T-cell (primary cell): ENCODE measurements at regions not wholly inside any gene's neighbourhood (a gene's known extent, or its start where the extent isn't known, plus 50 kb on each side); places are given as distances from the start of the nearest gene placed in this dataset.
A peak's percentile ranks its signal among the peaks of the same experiment; 100 is the strongest.

Source experiments
- ATAC-seq, 4 experiments: fragments of 200-7000 bp in 3 of 4; fragments of 150-1000 bp in 1 of 4; cut with Tn5 transposase; replicated peaks in 1 of 4; 1 replicate in 3 of 4; 2 replicates in 1 of 4; pipeline ENCODE4 v1.10.0; 2021; ENCODE audit warnings: moderate library complexity in 3 of 4, mild to moderate bottlenecking in 2 of 4, moderate number of reproducible peaks in 1 of 4
- CTCF ChIA-PET, 2 donors: fragments of 300-600 bp; sonication (Branson Sonifier 250); formaldehyde crosslinking; loops; one replicate each; lab custom pipeline; 2022; ENCODE audit warnings: antibody characterized with exemption in 2 of 2; lab: Charles Lee
- POLR2A ChIA-PET, 2 donors: fragments of 300-600 bp; sonication (Branson Sonifier 250); formaldehyde crosslinking; loops; one replicate each; lab custom pipeline; 2022; ENCODE audit warnings: antibody characterized with exemption in 2 of 2; lab: Charles Lee
- DNase-seq, 35 experiments: peaks; one replicate each; pipeline versions ENCODE4 v3.0.0 to v3.0.0-alpha.2; 2013 to 2023
- H3K27ac ChIP-seq: one replicate; pipeline ENCODE4 v1.5.1; 2013; ENCODE audit warnings: low read length
- H3K27me3 ChIP-seq, 2 experiments: replicated peaks in 1 of 2; 1 replicate in 1 of 2; 2 replicates in 1 of 2; pipeline versions ENCODE4 v1.6.1 to v1.7.0; 2013; ENCODE audit warnings: low read length in 1 of 2, mixed read lengths in 1 of 2; ENCODE audit not compliant: control insufficient read depth in 2 of 2, insufficient read depth in 2 of 2; ENCODE audit errors: extremely low read depth in 1 of 2
- H3K36me3 ChIP-seq, 2 donors: 1 replicate in 1 of 2; 2 replicates in 1 of 2; pipeline versions ENCODE4 v1.6.1 to v1.7.0; 2013; ENCODE audit warnings: low read length in 1 of 2; ENCODE audit not compliant: control insufficient read depth in 2 of 2, insufficient read depth in 1 of 2; ENCODE audit errors: extremely low read depth in 1 of 2
- H3K4me1 ChIP-seq, 2 experiments: 1 replicate in 1 of 2; 2 replicates in 1 of 2; pipeline versions ENCODE4 v1.6.1 to v1.7.0; 2013; ENCODE audit warnings: low read length in 2 of 2, mixed read lengths in 1 of 2; ENCODE audit not compliant: insufficient read depth in 2 of 2, control insufficient read depth in 1 of 2; ENCODE audit errors: extremely low read depth in 1 of 2
- H3K4me3 ChIP-seq, 2 donors: 1 replicate in 1 of 2; 2 replicates in 1 of 2; pipeline versions ENCODE4 v1.5.1 to v1.7.0; 2013; ENCODE audit warnings: mild to moderate bottlenecking in 2 of 2, low read length in 1 of 2, moderate library complexity in 1 of 2; ENCODE audit not compliant: control insufficient read depth in 1 of 2; ENCODE audit errors: extremely low read depth in 1 of 2
- H3K9me3 ChIP-seq: 2 replicates; pipeline ENCODE4 v1.7.0; 2013
- H3K27ac Mint-ChIP-seq, 2 donors: one replicate each; pipeline ENCODE4 v1.8.0; 2020 to 2021; ENCODE audit warnings: mild to moderate bottlenecking in 2 of 2, mixed read lengths in 2 of 2
- H3K27me3 Mint-ChIP-seq, 2 donors: one replicate each; pipeline ENCODE4 v1.8.0; 2021 to 2022; ENCODE audit warnings: mixed read lengths in 2 of 2
- H3K36me3 Mint-ChIP-seq: one replicate; pipeline ENCODE4 v1.8.0; 2021; ENCODE audit warnings: mixed read lengths
- H3K4me1 Mint-ChIP-seq, 3 donors: one replicate each; pipeline ENCODE4 v1.8.0; 2020 to 2022; ENCODE audit warnings: mixed read lengths in 3 of 3, mild to moderate bottlenecking in 1 of 3
- H3K4me3 Mint-ChIP-seq, 3 donors: one replicate each; pipeline ENCODE4 v1.8.0; 2020 to 2022; ENCODE audit warnings: mild to moderate bottlenecking in 3 of 3, mixed read lengths in 3 of 3, moderate library complexity in 3 of 3
- H3K9me3 Mint-ChIP-seq, 3 donors: one replicate each; pipeline ENCODE4 v1.8.0; 2020 to 2022; ENCODE audit warnings: mixed read lengths in 3 of 3
- WGBS: methylation state at CpG from one replicate; pipeline ENCODE4 v1.1.5; 2013; ENCODE audit warnings: missing lambda C conversion rate; ENCODE audit not compliant: insufficient coverage; 5-methylcytosine and 5-hydroxymethylcytosine counted together

DNA sequence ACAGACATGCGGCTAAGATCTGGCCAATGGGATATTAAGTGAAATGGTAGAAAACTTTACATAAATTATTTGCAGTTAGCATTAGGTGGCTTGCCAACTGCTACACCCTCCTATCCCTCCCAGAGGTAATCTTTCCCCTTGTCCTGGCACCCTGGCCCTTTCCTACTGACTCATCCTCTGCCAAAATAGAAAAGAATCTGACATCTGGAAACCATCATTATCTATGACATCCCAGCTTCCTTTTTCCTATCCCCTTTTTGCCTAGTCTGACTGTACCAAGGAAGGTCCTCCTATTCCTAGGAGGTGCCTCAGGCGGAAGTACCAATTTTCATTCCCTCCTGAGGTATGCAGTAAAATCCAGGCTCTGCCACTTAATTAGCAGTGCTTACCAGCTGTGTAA lies 163.6 kb upstream of the KLF3 start:
- no peak for DNase-seq
- no peak for ATAC-seq
- Histone ChIP-seq H3K27me3 (no peaks in the 10 kb centered on the region), H3K36me3 (no peaks in the 10 kb centered on the region), H3K4me1 (peaks cover 0 to 2% of the 10 kb centered on the region in 2 experiments), H3K4me3 (no peak overlapping the region), H3K27ac (no peak overlapping the region), H3K9me3 (no peaks in the 10 kb centered on the region)
- ChIA-PET POLR2A (interaction anchor here in 1 of 2 donors (0.7 kb wide), 1 partner anchor 16 kb away, joined by 4 read pairs; no protein-coding TSS in a partner anchor), CTCF (no interaction called here)
- WGBS = 100% methylated on average over 1 of the region's 2 CpGs
- Mint-ChIP-seq H3K36me3 (no peaks in the 10 kb centered on the region), H3K4me3 (no peak overlapping the region), H3K4me1 (peaks cover 17 to 24% (median 18%) of the 10 kb centered on the region in 3 donors), H3K27me3 (no peaks in the 10 kb centered on the region), H3K27ac (no peak overlapping the region), H3K9me3 (no peaks in the 10 kb centered on the region)

DNA sequence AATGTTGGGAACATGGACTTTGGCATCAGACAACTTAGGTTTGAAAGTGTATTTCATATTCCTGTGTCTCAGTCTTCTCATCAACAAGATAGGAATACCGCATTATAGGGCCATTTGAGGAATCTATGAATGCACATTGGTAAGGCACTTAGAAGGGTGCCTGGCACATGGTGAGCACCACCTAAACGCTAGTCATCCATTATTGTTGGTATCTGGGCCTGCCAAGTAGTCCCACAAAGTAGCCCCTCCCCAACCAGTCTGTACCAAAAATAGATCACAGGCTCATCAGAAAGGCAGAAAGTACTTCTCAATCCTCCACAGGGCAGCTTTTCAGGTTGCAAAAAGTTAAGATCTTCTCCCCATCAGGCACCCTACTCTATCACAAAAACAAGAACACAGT lies 162.3 kb upstream of the KLF3 start:
- Histone ChIP-seq H3K27ac (no peak overlapping the region), H3K9me3 (no peaks in the 10 kb centered on the region), H3K4me1 (peaks cover 0 to 2% of the 10 kb centered on the region in 2 experiments), H3K36me3 (no peaks in the 10 kb centered on the region), H3K27me3 (no peaks in the 10 kb centered on the region), H3K4me3 (no peak overlapping the region)
- no peak for DNase-seq
- 67% methylated on average over 1 of the region's 2 CpGs for WGBS
- H3K36me3 Mint-ChIP-seq = no peaks in the 10 kb centered on the region
- H3K27me3 Mint-ChIP-seq = no peaks in the 10 kb centered on the region
- no peak overlapping the region for H3K4me3 Mint-ChIP-seq
- peaks cover 27 to 37% (median 30%) of the 10 kb centered on the region in 3 donors for H3K4me1 Mint-ChIP-seq
- H3K9me3 Mint-ChIP-seq = no peaks in the 10 kb centered on the region
- POLR2A ChIA-PET = no interaction called here
- ATAC-seq = no peak
- peak overlapping the region in 1 of 2 donors; percentile 60 for H3K27ac Mint-ChIP-seq
- CTCF ChIA-PET = no interaction called here

DNA sequence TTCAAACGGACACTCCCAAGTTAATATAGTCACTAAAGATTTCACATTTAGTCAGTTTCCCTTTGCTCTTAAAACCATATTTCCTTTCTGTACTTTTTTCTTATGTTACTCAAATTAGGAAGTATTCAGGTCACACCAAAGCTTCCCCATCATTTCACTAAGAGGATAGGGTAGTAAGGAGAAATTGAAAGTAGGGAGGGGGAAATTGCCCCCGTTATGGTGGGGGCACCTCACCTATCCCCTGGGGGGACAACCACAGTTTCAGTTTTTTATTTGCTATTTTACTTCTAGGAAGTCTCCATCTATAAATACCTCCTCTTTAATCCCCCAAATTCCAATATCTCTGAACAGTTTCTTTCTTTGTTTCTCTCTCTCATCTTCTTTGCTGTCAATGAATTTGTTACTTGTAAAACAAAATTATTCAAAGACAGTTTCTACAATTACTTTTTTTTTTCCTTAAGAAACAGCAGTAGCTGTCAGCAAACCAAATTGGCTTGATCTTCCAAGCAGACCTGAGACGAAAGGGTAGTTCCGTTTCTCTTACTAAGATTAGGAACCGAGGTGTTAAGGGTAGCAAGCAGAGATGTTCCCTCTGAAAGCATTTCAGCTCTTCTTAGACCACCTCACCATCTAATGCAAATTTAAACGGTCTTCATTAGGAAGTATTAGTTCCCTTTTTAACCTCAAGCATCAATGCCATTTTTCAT lies 160.2 kb upstream of the KLF3 start:
- Mint-ChIP-seq H3K4me1 (peaks cover 49 to 53% (median 51%) of the 10 kb centered on the region in 3 donors), H3K9me3 (no peaks in the 10 kb centered on the region), H3K27ac (no peak overlapping the region), H3K36me3 (no peaks in the 10 kb centered on the region), H3K4me3 (no peak overlapping the region), H3K27me3 (no peaks in the 10 kb centered on the region)
- ATAC-seq (no peak), DNase-seq (no peak)
- no CpG with 5 or more reads among the region's 6 CpGs for WGBS
- Histone ChIP-seq H3K36me3 (no peaks in the 10 kb centered on the region), H3K9me3 (no peaks in the 10 kb centered on the region), H3K27ac (no peak overlapping the region), H3K4me3 (no peak overlapping the region), H3K4me1 (peaks cover 13 to 17% of the 10 kb centered on the region in 2 experiments), H3K27me3 (no peaks in the 10 kb centered on the region)
- ChIA-PET CTCF (no interaction called here), POLR2A (interaction anchor here (0.6 to 0.7 kb wide), 3 partner anchors 19 to 155 kb away, joined by 3 to 7 read pairs (median 4); no protein-coding TSS in a partner anchor)

DNA sequence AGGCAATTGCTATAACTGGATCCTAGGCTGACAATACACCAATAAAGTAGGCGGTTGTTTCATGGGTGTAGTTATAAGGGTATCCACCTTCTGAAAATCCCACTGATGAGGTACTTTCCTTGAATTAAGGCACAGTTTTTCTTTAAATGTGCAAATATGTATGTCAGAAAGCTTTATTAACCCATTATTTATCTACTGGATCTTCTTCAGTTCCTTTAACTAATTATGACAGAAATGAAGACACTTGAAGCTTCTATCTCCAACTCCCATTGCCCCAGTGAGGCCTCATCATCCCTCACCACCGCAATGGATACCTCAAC lies 159.6 kb upstream of the KLF3 start:
- ChIA-PET POLR2A (interaction anchor here (0.6 to 0.7 kb wide), 3 partner anchors 19 to 154 kb away, joined by 3 to 7 read pairs (median 4); no protein-coding TSS in a partner anchor), CTCF (interaction anchor here in 1 of 2 donors (0.7 kb wide), 1 partner anchor 182 kb away, joined by 3 read pairs; no protein-coding TSS in a partner anchor)
- H3K4me3 ChIP-seq = no peak overlapping the region
- H3K27me3 Mint-ChIP-seq = no peaks in the 10 kb centered on the region
- H3K36me3 Mint-ChIP-seq = no peaks in the 10 kb centered on the region
- H3K27ac Mint-ChIP-seq = no peak overlapping the region
- no peak overlapping the region for H3K27ac ChIP-seq
- H3K9me3 ChIP-seq = no peaks in the 10 kb centered on the region
- WGBS = 83% methylated on average over 1 of the region's 2 CpGs
- H3K36me3 ChIP-seq = no peaks in the 10 kb centered on the region
- H3K4me3 Mint-ChIP-seq = no peak overlapping the region
- H3K27me3 ChIP-seq = no peaks in the 10 kb centered on the region
- peaks cover 54 to 59% (median 57%) of the 10 kb centered on the region in 3 donors for H3K4me1 Mint-ChIP-seq
- peaks cover 14 to 22% of the 10 kb centered on the region in 2 experiments for H3K4me1 ChIP-seq
- ATAC-seq = no peak
- H3K9me3 Mint-ChIP-seq = no peaks in the 10 kb centered on the region
- no peak for DNase-seq

DNA sequence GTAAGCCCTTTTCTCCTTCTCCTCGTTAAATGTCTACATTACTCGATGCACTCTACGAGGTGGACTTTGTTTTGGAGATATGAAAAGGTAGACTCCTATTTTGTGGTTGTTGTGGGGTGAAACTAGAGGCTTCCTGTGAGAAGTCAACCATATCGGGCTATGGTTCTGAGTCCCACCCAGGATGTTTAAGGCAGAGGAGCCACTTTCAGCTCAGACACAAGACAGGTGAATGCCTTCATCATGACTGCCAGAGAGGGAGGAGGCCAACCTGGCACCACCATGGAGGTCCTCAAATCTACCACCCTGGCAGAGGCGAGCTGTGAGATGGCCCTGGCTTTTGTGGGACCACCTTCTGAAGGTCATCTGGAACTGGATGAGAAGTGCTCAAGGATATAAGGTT lies 154.4 kb upstream of the KLF3 start:
- WGBS = 0% methylated on average over 1 of the region's 5 CpGs
- Mint-ChIP-seq H3K27me3 (no peaks in the 10 kb centered on the region), H3K4me3 (peak overlapping the region; percentile 89 to 91 (median 90)), H3K4me1 (peaks cover 88 to 92% (median 90%) of the 10 kb centered on the region in 3 donors), H3K9me3 (no peaks in the 10 kb centered on the region), H3K27ac (peak overlapping the region; percentile 95 to 96), H3K36me3 (peaks cover 32% of the 10 kb centered on the region)
- Histone ChIP-seq H3K27ac (peak overlapping the region; percentile 82), H3K4me1 (peaks cover 46 to 50% of the 10 kb centered on the region in 2 experiments), H3K36me3 (peaks cover 0 to 13% of the 10 kb centered on the region in 2 donors), H3K27me3 (no peaks in the 10 kb centered on the region), H3K4me3 (peak overlapping the region; percentile 54 to 59), H3K9me3 (no peaks in the 10 kb centered on the region)
- peak; percentile 96 to 98 (median 97) for ATAC-seq
- DNase-seq = peak; percentile 21 to 77 (median 48)
- CTCF ChIA-PET = interaction anchor here in 1 of 2 donors (0.5 to 1.3 kb wide), 4 partner anchors 12 to 335 kb away, joined by 3 to 7 read pairs (median 4); no protein-coding TSS in a partner anchor
- POLR2A ChIA-PET = interaction anchor here in 1 of 2 donors (0.7 to 0.8 kb wide), 2 partner anchors 18 to 157 kb away, joined by 3 to 4 read pairs; no protein-coding TSS in a partner anchor

DNA sequence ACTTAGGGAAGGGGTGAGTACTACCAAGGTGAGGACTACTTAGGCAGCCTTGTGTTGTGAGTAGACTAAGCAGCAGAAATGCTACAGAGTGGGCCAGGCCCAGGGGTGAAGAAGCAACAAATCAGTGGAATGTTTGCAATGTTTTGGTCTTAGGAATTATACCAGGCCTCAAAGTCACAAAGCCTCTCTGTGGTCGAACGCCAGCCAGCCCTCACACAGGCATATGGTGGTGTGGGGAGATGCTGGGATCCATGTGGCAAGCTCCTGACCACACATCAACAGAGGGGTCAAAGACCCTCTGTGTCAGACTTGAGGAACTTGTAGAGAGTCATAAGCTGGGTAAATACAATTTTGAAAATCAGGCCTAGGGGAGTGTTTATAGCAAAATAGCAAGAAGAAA lies 153.8 kb upstream of the KLF3 start:
- peak overlapping the region; percentile 54 to 59 for H3K4me3 ChIP-seq
- peak overlapping the region; percentile 89 to 91 (median 90) for H3K4me3 Mint-ChIP-seq
- POLR2A ChIA-PET = interaction anchor here (0.5 to 0.8 kb wide), 3 partner anchors 18 to 158 kb away, joined by 3 to 4 read pairs (median 3); no protein-coding TSS in a partner anchor
- peaks cover 0 to 13% of the 10 kb centered on the region in 2 donors for H3K36me3 ChIP-seq
- no peaks in the 10 kb centered on the region for H3K9me3 ChIP-seq
- WGBS = 75% methylated on average over 2 of the region's 2 CpGs
- peak in 1 of 35 experiments; percentile 10 for DNase-seq
- H3K9me3 Mint-ChIP-seq = no peaks in the 10 kb centered on the region
- H3K27ac Mint-ChIP-seq = peak overlapping the region; percentile 95 to 96
- peaks cover 36% of the 10 kb centered on the region for H3K36me3 Mint-ChIP-seq
- CTCF ChIA-PET = interaction anchor here (0.6 to 1.3 kb wide), 4 partner anchors 165 to 336 kb away, joined by 3 to 7 read pairs (median 3); no protein-coding TSS in a partner anchor
- no peaks in the 10 kb centered on the region for H3K27me3 ChIP-seq
- peaks cover 93 to 97% (median 93%) of the 10 kb centered on the region in 3 donors for H3K4me1 Mint-ChIP-seq
- peaks cover 51 to 57% of the 10 kb centered on the region in 2 experiments for H3K4me1 ChIP-seq
- H3K27ac ChIP-seq = peak overlapping the region; percentile 82
- no peaks in the 10 kb centered on the region for H3K27me3 Mint-ChIP-seq
- ATAC-seq = peak in 2 of 4 experiments; percentile 9 to 15
